Loucy (cell line): ENCODE measurements at regions not wholly inside any gene's neighbourhood (a gene's known extent, or its start where the extent isn't known, plus 50 kb on each side); places are given as distances from the start of the nearest gene placed in this dataset.

Experiments used
- H2AFZ ChIP-seq: fragments of 200-600 bp; sonication (generic); 2 replicates; pipeline ENCODE4 v1.6.0; 2016; ENCODE audit warnings: antibody characterized with exemption, mild to moderate bottlenecking, low read length, moderate library complexity
- H3F3A ChIP-seq: fragments of 200-600 bp; 2 replicates; pipeline ENCODE4 v1.6.0; 2016; ENCODE audit warnings: antibody characterized with exemption, low read depth, mild to moderate bottlenecking
- H3K27me3 ChIP-seq: fragments of 200-600 bp; sonication (generic); 2 replicates; pipeline ENCODE4 v1.6.1; 2014; ENCODE audit warnings: low read length, mild to moderate bottlenecking; ENCODE audit not compliant: insufficient read depth, poor library complexity, severe bottlenecking
- H3K36me3 ChIP-seq: fragments of 200-600 bp; sonication (generic); 2 replicates; pipeline ENCODE4 v1.6.1; 2016; ENCODE audit warnings: low read length; ENCODE audit not compliant: insufficient read depth
- H3K4me1 ChIP-seq: fragments of 200-600 bp; sonication (generic); 2 replicates; pipeline ENCODE4 v1.5.1; 2014; ENCODE audit warnings: low read length, mild to moderate bottlenecking; ENCODE audit not compliant: insufficient read depth, poor library complexity, severe bottlenecking
- H3K4me2 ChIP-seq: fragments of 200-600 bp; sonication (generic); 2 replicates; pipeline ENCODE4 v1.6.0; 2014; ENCODE audit warnings: antibody characterized with exemption, low read length, low read depth, mild to moderate bottlenecking; ENCODE audit not compliant: poor library complexity, severe bottlenecking
- H3K4me3 ChIP-seq: fragments of 200-600 bp; sonication (generic); 2 replicates; pipeline ENCODE4 v1.5.1; 2014; ENCODE audit warnings: low read length, mild to moderate bottlenecking, mixed read lengths; ENCODE audit not compliant: poor library complexity, severe bottlenecking
- H3K79me2 ChIP-seq: fragments of 200-600 bp; sonication (generic); 2 replicates; pipeline ENCODE4 v1.6.1; 2014; ENCODE audit warnings: low read length; ENCODE audit not compliant: insufficient read depth
- H3K9ac ChIP-seq: fragments of 200-600 bp; sonication (generic); 2 replicates; pipeline ENCODE4 v1.6.0; 2014; ENCODE audit warnings: mild to moderate bottlenecking, low read depth, low read length, moderate library complexity; ENCODE audit not compliant: poor library complexity, severe bottlenecking
- H3K9me2 ChIP-seq: fragments of 200-600 bp; sonication (generic); replicated peaks from 2 replicates; pipeline ENCODE4 v1.6.1; 2016; ENCODE audit warnings: low read depth, low read length, mixed read lengths
- H3K9me3 ChIP-seq: fragments of 200-600 bp; sonication (generic); 2 replicates; pipeline ENCODE4 v1.6.1; 2014; ENCODE audit warnings: mild to moderate bottlenecking, antibody characterized with exemption, low read length, low read depth; ENCODE audit not compliant: insufficient read depth
- H4K20me1 ChIP-seq: fragments of 200-600 bp; sonication (generic); 2 replicates; pipeline ENCODE4 v1.6.0; 2014; ENCODE audit warnings: antibody characterized with exemption, low read length, mild to moderate bottlenecking; ENCODE audit not compliant: insufficient read depth, poor library complexity, severe bottlenecking
- EZH2phosphoT487 ChIP-seq: fragments of 200-600 bp; IDR thresholded peaks from 2 replicates; pipeline ENCODE4 v1.6.1; 2018; ENCODE audit warnings: antibody characterized with exemption, mild to moderate bottlenecking, moderate library complexity, borderline replicate concordance
- TF ChIP-seq, protein P1 (sequence below): fragments of 200-600 bp; sonication (generic); conservative IDR thresholded peaks from 2 replicates; pipeline ENCODE4 v1.5.1; 2014; ENCODE audit warnings: mild to moderate bottlenecking, antibody characterized with exemption, low read length

DNA sequence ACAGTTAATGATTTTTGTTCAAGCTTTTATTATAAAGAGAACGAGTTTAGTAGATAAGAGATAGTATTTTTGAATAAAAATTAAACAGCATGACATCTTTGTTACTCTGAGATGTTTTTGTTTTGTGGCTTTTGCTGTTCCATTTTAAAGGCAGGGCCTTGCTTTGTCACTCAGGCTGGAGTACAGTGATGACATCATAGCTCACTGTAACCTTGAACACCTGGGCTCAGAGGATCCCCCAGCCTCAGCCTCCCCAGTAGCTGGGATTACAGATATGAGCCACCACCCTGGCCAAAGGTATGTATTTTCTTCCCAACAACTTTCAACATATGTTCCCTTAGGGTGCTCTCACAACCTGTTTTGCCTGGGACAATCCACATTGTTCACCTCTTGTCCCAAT, 730.9 kb upstream of the RGMB start:
- Histone ChIP-seq H3K9me3 (no peaks in the 10 kb centered on the region), H3K27me3 (no peaks in the 10 kb centered on the region), H3F3A (no peaks in the 10 kb centered on the region), H4K20me1 (no peaks in the 10 kb centered on the region), H3K79me2 (no peaks in the 10 kb centered on the region), H3K9me2 (no peaks in the 10 kb centered on the region), H2AFZ (no peak overlapping the region), H3K4me1 (no peaks in the 10 kb centered on the region), H3K4me3 (no peak overlapping the region), H3K36me3 (no peaks in the 10 kb centered on the region), H3K9ac (no peak overlapping the region), H3K4me2 (no peak overlapping the region)
- TF ChIP-seq, protein P1, sequence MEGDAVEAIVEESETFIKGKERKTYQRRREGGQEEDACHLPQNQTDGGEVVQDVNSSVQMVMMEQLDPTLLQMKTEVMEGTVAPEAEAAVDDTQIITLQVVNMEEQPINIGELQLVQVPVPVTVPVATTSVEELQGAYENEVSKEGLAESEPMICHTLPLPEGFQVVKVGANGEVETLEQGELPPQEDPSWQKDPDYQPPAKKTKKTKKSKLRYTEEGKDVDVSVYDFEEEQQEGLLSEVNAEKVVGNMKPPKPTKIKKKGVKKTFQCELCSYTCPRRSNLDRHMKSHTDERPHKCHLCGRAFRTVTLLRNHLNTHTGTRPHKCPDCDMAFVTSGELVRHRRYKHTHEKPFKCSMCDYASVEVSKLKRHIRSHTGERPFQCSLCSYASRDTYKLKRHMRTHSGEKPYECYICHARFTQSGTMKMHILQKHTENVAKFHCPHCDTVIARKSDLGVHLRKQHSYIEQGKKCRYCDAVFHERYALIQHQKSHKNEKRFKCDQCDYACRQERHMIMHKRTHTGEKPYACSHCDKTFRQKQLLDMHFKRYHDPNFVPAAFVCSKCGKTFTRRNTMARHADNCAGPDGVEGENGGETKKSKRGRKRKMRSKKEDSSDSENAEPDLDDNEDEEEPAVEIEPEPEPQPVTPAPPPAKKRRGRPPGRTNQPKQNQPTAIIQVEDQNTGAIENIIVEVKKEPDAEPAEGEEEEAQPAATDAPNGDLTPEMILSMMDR: no peak
- TF ChIP-seq EZH2phosphoT487: no peak

GRCh38 chr5:98042961-98043360, 730.5 kb upstream of the RGMB start:
- Histone ChIP-seq H3F3A (no peaks in the 10 kb centered on the region), H3K4me1 (no peaks in the 10 kb centered on the region), H3K36me3 (no peaks in the 10 kb centered on the region), H3K9me2 (no peaks in the 10 kb centered on the region), H4K20me1 (no peaks in the 10 kb centered on the region), H3K4me3 (no peak overlapping the region), H3K27me3 (no peaks in the 10 kb centered on the region), H3K79me2 (no peaks in the 10 kb centered on the region), H3K9me3 (no peaks in the 10 kb centered on the region), H3K9ac (no peak overlapping the region), H3K4me2 (no peak overlapping the region), H2AFZ (no peak overlapping the region)
- no peak for TF ChIP-seq EZH2phosphoT487
- TF ChIP-seq, protein P1: no peak

DNA sequence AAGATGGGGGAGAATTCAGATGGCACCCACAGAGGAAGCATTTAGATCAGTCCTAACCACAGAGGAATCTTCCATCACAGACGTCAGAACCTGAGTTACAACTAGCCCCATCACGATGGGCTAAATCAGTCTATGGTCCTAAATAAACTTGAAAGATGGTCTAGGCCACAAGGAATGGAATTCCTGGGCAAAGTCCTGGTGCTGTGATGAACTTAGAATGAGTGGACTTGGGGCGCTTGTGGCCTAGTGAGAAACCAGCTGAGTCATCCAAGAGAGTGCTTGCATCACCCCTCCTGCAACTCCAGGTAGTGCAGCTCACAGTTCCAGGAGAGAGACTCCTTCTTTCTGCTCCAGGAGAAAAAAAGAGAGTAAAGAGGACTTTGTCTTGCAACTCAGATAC, 722.9 kb upstream of the RGMB start:
- Histone ChIP-seq H3F3A (no peaks in the 10 kb centered on the region), H3K27me3 (no peaks in the 10 kb centered on the region), H3K9me3 (no peaks in the 10 kb centered on the region), H2AFZ (no peak overlapping the region), H4K20me1 (no peaks in the 10 kb centered on the region), H3K79me2 (no peaks in the 10 kb centered on the region), H3K4me3 (no peak overlapping the region), H3K36me3 (no peaks in the 10 kb centered on the region), H3K4me1 (no peaks in the 10 kb centered on the region), H3K9ac (no peak overlapping the region), H3K9me2 (no peaks in the 10 kb centered on the region), H3K4me2 (no peak overlapping the region)
- TF ChIP-seq EZH2phosphoT487: no peak
- TF ChIP-seq, protein P1: no peak
